ENCODE measurements at regions not wholly inside any gene's neighbourhood (a gene's known extent, or its start where the extent isn't known, plus 50 kb on each side); places are given as distances from the start of the nearest gene placed in this dataset.
"Not testable (repeated sequence)": the region's sequence is repeated elsewhere in the genome, so short reads cannot be mapped to it uniquely, and the experiment has no call there.

DNA sequence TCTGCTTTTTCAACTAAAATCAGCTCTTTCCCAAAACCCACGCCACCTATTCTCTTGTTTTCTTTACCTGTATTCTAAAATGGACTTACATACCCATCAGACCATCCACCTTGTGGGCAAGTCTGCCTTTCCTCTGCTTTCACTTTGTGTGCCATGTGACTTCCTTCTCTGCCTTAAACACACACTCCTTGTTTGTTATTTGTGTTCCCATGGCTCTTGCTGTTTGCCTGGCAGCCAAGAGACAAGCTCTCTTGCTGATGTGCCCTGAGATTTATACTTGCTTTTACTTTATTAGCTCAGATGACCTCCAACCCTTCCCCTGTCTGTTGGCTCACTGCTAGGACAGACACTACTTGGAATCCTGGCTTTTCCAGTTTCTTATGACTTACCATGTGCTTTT is 309.7 kb upstream of the LRRTM4 start:
- DNase-seq (ENCODE audit: low spot score) = no peak
- no peak for FAIRE-seq

DNA sequence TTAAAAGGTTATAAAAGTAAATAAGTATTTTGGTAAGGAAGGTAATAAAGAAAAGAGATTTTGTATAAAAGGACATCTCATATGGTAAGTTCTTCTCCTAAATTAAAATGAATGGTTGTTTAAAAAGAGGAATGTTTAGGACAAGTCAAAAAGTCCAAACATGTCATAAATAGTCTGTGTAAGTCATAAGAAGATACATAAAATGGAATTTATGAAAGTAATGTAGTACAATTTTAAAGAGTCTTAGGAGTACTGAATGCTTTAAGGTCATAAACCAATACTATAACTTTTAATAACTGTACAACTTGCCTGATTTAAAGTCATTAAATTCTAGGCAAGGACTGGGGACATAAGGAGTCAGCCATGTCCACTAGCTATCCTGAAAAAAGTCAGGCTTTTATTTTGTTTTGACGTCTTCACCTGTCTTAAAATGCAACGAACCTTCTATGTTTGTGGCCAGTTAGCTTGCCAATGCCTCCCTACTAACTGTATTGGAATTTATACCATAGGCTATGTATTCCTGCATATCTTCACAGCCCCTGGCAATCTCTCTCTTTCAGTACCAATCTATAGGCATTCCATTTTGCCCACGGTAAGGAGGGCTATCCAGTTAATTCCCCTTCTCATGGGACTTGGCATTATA is 312.3 kb upstream of the LRRTM4 start:
- no peak for DNase-seq (ENCODE audit: low spot score)

DNA sequence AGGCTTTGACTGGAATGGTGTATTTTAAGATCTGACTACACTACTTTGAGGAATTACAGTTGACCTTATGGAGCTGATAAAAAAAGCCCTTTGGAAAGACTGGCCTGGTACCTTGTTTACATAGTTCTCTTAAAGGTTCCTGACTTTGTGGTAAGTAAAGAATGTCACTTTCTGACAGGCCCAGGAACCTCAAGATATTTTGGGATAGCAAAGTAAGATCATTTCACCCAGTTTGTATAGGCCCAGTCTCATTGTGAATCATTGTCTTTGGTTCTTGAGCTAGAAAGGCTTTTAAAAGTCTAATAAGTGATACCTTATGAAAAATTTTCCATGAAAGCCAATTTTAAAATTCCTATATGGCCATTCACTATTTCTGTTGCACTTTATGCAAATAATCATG is 316.3 kb upstream of the LRRTM4 start:
- DNase-seq (ENCODE audit: low spot score) (peak; percentile 35), FAIRE-seq (peak; percentile 86)

More for the DNA sequence above, 312.3 kb upstream of the LRRTM4 start:
- FAIRE-seq = no peak

DNA sequence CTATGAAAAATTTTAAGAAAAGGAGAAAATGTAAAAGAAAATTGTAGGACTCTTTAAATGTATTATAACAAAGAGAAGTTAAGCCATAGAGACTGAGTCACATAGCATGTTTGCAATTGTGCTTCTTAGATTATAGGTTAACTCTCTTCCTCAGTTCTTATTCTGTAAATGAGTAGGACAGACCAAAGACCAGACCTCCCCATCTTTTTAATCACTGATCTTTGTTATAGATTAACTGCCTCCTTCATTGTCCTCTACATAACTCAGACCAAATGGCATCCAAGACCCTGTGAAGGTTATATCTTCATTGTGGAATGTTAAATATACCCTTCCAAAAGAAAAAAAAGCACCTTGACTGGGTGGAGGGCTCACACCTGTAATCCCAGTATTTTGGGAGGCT is 316.9 kb upstream of the LRRTM4 start:
- peak; percentile 97 for FAIRE-seq
- peak; percentile 64 for DNase-seq (ENCODE audit: low spot score)

DNA sequence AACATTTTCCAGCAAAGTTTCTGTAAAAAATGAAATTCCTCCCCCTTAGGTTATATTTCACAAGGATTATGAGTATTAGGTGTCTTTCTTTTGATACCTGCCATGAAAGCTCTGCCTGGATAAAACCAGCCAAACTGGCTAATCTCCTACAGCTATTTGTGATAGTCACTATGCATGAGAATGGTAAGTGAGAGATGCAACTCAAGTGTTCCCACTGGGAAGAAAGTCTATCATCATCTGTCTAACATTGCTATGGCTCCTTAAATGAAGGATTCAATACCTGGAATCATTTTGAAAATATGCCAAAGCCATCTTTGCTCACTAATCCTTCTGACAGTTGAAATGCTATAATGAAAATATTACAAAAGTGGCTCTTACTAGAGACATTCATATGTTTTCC is 339.9 kb upstream of the LRRTM4 start:
- FAIRE-seq = no peak
- no peak for DNase-seq (ENCODE audit: low spot score)

DNA sequence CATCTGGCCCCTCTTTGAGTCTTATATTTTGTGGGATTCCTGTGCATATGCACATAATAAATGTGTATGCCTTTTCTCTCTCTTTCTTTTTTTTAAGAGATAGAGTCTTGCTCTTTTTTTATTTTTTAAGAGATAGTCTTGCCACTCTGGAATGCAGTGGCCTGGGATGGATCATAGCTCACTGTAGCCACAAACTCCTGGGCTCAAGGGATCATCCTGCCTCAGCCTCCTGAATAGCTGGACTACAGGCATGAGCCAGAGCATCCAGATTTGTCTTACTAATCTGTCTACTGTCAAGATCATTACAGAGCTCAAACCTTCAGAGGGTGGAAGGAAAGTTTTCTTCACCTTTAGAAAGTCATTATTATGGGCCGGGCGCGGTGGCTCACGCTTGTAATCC is 342.2 kb upstream of the LRRTM4 start:
- no peak for DNase-seq (ENCODE audit: low spot score)
- no peak for FAIRE-seq

DNA sequence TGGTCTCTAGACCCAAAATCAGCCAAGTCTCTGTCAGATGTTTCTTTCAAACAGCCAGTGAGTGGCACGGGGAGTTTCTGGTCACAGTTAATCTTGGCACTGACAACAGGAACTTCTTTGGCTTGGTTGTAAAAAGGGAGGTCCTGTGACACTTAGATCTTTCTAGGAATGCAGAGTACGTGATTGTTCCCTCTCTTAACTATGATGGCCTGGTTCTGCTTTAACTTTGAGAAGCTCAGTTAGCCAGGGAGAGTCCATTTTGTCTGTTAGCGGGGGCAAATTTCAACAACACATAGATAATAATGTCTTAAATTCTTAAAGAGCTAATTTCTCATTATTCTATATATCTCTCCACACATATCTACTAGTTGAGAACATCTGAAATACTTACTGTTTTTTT is 344.5 kb upstream of the LRRTM4 start:
- FAIRE-seq (no peak), DNase-seq (ENCODE audit: low spot score) (no peak)

DNA sequence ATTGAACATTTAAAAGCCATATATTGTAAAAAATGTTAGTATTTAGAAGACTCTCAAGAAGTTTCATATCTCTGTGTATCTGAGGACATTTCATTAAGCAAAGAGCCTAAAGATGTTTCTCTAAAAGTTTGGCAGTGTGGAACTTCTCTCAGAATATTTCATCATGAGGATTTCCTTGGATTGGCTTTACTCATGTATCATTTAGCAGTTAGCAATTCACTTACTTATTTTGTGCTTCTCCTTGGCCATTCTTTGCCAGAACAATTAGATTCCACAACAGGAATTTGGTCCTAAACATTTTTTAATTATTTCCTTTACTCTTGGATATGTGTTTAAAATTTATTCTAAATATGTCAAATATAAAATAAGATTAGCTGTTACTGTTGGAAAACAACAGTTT is 345.0 kb upstream of the LRRTM4 start:
- FAIRE-seq (no peak), DNase-seq (ENCODE audit: low spot score) (no peak)

DNA sequence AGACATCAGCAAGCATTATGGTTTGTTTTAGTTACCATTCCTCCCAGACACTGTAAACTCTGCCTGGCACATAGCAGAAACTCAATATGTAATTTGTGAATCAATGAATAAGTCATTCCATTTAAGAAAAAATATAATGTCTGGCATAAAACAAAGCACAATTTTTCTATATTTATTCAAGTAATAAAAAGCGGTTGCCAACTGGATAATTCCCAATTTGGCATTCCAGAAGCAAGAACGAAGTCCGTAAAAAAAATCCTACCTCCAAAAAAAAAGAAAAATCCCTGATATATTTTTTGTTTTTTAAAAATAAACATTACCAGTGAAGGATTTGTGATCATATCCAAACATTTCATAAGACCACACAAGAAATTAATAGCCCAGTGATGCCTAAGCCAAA is 351.3 kb upstream of the LRRTM4 start:
- FAIRE-seq (no peak), DNase-seq (ENCODE audit: low spot score) (no peak)

DNA sequence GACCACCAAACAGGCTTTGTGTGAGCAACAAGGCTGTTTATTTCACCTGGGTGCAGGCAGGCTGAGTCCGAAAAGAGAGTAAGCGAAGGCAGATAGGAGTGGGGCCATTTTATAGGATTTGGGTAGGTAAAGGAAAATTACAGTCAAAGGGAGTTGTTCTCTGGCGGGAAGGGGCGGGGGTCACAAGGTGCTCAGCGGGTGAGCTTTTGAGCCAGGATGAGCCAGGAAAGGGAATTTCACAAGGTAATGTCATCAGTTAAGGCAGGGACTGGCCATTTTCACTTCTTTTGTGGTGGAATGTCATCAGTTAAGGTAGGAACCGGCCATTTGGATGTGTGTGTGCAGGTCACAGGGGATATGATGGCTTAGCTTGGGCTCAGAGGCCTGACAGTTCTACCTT is 378.0 kb upstream of the LRRTM4 start:
- FAIRE-seq; DNase-seq (ENCODE audit: low spot score): not testable (repeated sequence)

DNA sequence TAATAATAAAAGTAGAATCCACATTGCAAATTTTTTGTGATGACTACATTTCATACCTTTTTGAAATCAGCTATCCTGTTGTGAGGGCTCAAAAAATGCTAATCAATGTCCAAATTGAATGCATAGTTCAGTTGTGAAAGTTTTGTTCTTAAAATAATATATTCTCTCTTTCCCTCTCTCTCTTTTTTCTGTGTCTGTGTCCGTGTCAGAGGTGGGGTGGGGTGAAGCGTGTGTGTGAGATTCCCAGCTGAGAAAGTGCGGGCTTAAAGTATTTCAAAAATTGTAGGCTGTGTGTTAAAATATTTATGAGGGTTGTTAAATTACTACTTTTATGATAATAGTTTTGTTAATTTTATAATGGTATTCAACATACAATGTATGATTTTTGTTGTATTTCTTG is 388.0 kb upstream of the LRRTM4 start:
- DNase-seq (ENCODE audit: low spot score) = no peak
- no peak for FAIRE-seq

DNA sequence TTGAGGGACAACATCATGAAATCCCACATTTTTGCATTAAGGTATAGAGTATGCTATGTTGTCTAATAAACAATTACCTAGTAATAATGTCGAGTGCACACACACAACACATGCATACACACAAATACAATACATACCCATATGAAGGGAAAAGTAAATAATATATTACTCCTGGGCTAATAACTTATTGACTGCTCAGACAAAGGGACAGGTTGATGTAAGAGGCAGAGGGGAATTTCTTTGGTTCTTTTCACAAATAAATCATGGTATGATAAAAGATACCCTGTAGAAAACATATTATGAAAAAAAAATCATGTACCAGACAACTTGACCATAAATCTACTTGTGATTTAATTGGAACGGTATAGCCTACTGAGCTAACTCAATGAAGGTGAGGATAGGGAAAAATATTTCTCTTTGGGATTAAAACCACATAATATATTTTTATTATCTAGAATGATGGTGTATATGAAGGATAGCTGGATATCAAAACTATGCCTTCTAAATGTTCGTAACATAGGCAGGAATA is 398.7 kb upstream of the LRRTM4 start:
- FAIRE-seq = no peak
- DNase-seq (ENCODE audit: low spot score) = no peak

DNA sequence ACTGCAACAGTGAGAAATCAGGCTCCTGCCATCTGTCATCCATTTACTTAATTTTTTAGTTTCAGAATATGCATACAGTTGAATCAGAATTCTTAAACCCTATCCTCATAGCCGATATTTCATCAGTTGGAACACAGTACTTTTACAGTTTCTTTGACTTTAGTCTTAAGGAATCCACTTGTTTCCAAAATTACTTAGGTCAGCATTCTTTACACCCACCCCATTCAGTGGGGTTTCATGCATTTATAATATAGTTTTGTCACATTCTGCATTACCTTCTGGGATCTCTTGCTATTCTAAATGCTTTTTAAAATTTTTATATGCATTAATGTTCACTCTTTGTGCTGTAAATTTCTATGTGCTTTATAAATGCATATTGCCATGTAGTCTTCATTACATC is 400.4 kb upstream of the LRRTM4 start:
- FAIRE-seq = no peak
- no peak for DNase-seq (ENCODE audit: low spot score)

DNA sequence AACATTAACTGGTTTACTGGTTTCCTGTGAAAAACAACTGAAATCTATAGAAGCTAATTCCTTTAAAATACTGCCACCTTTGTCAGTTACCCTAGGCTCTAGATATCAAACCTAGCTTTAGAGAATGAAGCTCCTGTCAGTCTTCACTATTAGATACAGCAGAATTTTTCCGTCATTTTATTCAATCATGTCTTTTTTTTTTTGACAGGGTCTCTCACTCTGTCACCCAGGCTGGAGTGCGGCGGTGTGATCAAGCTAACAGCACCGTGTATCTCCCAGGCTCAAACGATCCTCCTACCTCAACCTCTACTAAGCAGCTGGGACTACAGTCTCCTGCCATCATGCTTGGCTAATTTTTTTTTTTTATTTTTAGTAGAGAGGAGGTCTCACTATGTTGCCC is 415.2 kb upstream of the LRRTM4 start:
- no peak for FAIRE-seq
- no peak for DNase-seq (ENCODE audit: low spot score)

DNA sequence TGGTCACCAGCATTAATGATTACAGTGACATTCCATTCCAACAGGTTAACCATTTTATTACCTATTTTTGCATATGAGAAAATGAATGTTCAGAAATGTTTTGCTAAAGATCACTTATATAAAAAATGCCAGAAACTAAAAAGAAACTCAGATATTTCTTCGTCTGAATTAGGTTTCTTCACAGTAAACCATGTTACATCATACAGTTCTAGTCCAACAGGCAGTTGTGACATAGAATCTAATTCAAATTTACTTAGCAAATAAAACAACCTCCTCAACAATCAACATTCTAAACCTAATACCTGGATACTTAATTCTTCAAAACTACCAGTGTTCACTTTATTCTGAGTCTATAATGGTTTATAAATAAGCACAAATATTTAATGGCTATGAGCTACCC is 416.3 kb upstream of the LRRTM4 start:
- FAIRE-seq = no peak
- DNase-seq (ENCODE audit: low spot score) = no peak

DNA sequence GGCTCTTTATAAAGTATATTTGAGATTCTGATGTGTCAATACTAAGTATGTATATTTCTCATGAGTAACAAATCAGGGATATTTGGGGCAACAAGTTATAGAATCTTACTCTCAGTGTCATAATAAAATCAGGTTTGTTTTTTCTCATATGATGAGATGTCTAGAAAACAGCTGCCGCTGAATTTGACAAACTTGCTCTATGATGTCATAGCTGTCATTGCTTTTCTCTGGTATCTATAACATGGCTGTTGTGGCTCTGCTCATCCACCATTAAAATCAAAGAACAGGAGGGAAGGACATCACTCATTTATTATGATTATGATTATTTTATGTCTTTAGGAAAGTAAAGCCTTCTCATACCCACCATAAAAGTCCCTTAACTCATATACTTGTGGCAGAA is 417.2 kb upstream of the LRRTM4 start:
- no peak for FAIRE-seq
- DNase-seq (ENCODE audit: low spot score) = no peak

DNA sequence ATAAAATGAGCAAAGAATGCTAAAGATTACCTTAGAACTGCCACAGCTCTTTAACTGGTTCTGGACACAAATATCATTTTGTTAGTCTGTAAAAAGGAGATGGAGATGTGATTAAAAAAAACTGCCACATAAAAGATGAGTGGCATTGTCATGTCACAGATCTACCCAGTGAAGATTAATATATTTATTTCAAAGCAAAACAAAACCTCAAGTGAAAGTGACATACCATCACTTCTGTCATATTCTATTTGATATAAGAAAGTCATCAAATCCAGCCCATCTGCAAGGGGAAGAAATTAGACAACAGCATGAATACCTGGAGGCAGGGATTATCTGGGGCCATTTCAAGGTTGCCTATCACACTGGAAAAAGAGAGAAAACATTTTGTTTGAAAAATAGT is 417.6 kb upstream of the LRRTM4 start:
- FAIRE-seq (no peak), DNase-seq (ENCODE audit: low spot score) (no peak)

DNA sequence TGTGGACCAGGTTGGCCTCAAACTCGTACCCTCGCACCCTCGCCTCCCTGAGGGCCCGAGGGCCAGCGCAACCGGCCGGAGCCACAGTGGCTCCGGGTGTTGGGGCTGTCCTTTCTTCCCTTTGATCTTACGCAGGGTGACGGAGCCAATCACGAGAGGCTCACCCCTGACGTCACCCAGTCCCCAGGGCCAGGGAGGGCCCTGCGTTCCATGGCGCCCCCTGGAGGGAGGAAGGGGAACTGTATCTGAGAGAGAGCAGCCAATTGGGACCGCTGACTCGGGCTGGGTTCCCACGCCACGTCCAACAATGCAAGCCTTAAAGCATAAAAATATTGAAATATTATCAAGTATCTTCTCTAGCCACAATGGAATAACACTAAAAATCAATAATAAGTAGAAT is 432.8 kb upstream of the LRRTM4 start:
- no peak for FAIRE-seq
- no peak for DNase-seq (ENCODE audit: low spot score)

DNA sequence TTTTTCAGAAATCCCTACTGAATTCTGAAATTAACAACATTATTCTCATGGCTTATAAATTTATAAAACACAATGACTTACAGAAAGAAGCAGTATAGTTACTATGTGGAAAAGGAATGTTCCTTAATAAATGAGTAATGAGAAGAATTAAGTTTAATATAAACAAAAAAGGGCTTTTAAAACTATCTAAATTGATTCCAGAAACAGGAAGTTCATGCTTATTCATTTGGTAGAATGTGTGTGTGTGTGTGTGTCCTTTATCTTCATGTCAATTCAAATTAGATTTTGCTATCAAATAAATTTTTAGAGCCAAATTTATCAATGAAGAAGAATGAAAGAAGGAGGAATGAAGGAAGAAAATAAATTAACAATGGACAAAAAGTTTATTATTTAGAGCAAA is 440.8 kb upstream of the LRRTM4 start:
- FAIRE-seq (no peak), DNase-seq (ENCODE audit: low spot score) (no peak)

DNA sequence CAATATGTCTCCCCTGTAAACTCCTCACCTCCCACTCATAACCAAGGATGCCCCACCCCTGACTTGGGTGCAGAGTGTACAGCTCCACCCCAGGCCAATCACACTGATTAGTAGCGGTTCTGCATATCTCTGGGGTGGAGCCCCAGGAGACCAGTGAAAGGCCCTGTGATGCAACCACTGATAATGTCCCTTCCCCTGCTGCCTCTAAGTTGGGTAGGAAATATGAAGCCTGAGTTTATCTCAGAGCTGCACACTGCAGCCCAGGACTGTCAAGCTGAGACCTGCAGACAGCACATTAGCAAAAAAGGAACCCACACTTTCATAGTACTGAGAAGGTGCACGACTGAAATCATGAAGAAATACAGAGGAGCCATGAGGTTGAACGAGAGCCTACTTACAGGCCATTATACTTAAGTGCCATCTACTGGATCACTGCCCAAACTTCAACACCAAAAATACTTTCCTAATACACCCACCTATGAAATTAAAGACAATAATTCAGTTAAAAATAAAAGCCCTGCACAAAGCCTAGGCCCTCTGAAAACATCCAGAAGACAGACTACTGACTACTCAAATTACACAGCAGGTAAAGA is 455.4 kb upstream of the LRRTM4 start:
- DNase-seq (ENCODE audit: low spot score) (no peak), FAIRE-seq (no peak)

DNA sequence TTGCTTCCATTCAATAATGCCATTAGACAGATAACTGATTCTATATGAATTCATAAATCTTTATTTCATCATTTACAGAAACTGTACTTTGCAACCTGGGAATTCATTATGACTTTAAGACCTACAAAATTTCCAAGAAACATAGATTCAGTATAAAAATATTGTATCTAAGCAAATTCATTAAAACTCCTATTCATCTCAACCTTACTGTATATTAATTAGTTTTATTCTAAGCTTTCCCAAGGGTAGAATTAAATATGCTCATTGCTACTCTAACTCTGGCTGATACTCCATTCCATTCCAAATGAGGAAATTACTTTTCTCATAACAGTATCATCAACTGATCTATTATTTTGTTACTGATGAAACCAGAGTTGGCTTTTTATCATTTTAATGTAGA is 473.0 kb upstream of the LRRTM4 start:
- FAIRE-seq (no peak), DNase-seq (ENCODE audit: low spot score) (no peak)

DNA sequence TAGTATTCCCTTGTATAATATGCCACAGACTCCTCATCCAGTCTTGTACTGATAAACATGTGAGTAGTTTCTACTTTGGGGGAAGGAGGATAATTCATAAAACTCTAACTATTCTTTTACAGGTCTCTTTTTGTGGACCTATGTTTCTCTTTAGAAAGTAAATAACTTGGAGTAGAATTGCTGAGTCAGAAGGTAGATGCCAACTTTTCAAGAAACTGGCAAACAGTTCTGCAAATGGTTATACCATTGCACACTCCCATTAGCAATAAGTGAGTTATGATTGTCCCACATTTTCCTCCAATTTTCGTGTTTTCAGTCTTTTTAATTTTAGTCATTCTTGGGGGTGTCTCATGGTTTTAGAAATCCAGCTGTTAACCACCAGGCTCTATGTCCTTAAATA is 477.2 kb upstream of the LRRTM4 start:
- no peak for DNase-seq (ENCODE audit: low spot score)
- no peak for FAIRE-seq

DNA sequence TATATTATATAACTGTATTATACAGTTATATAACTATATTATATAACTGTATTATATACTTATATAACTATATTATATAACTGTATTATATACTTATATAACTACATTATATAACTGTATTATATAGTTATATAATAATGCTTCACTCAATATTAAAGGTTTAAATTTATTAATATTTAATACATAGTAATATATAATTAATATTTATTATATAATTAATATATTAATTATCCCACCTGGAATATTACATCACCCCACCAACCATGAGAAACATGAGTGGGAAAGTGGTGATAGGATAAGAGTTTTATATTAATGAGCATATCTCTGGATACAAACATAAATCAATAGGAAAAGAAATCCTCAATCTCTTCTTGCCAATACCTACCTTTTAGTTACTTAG is 487.1 kb upstream of the LRRTM4 start:
- FAIRE-seq = no peak
- DNase-seq (ENCODE audit: low spot score) = no peak

DNA sequence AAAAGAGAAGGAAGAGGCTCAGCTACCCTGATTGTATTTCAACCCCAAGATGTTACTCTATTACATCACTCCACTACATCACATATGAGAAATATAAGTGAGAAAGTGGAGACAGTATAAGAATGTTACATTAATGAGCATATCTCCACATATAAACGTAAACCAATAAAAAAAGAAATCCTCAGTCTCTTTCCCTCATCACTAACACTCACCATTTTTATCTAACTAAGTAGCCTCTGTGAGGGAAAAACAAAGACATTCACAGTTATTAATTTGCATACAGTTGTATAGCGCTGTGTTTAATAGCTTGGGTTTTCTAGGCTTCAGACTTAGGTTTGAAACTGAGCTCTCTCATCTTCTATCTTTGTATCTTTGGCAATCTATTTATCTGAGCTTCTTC is 489.1 kb upstream of the LRRTM4 start:
- DNase-seq (ENCODE audit: low spot score) = no peak
- FAIRE-seq = no peak

All from RCC 7860 (cell line).